Stimulated activated CD8-positive, alpha-beta memory T cell treated with anti-CD3 and anti-CD28 coated beads, Interleukin-2, amount 100 ng/mL, for 48 hours (primary cell): ENCODE measurements at regions not wholly inside any gene's neighbourhood (a gene's known extent, or its start where the extent isn't known, plus 50 kb on each side); places are given as distances from the start of the nearest gene placed in this dataset.
A peak's percentile ranks its signal among the peaks of the same experiment; 100 is the strongest.

ENCODE experiments used
- DNase-seq, 2 donors: peaks; one replicate each; pipeline ENCODE4 v3.0.0-alpha.2; 2020; ENCODE audit warnings: low read depth in 2 of 2

GRCh38 chr6:95357380-95358020 lies 219.8 kb upstream of the MANEA start:
- DNase-seq, result no peak

GRCh38 chr6:95364016-95364604 lies 213.2 kb upstream of the MANEA start:
- DNase-seq, result no peak

- no peak for DNase-seq
Measured at GRCh38 chr6:95365454-95365853, 211.9 kb upstream of the MANEA start.

- no peak for DNase-seq
Measured at GRCh38 chr6:95366414-95366813, 210.9 kb upstream of the MANEA start.

- DNase-seq, result no peak
Measured at GRCh38 chr6:95383878-95384277, 193.5 kb upstream of the MANEA start.

GRCh38 chr6:95384988-95385387 lies 192.3 kb upstream of the MANEA start:
- DNase-seq, result no peak

GRCh38 chr6:95387845-95388244 lies 189.5 kb upstream of the MANEA start:
- no peak for DNase-seq

GRCh38 chr6:95404777-95405176 lies 172.6 kb upstream of the MANEA start:
- DNase-seq, result no peak

GRCh38 chr6:95408111-95408510 lies 169.2 kb upstream of the MANEA start:
- DNase-seq, result no peak

- no peak for DNase-seq
Measured at GRCh38 chr6:95410168-95410567, 167.2 kb upstream of the MANEA start.

GRCh38 chr6:95413789-95414188 lies 163.5 kb upstream of the MANEA start:
- no peak for DNase-seq

GRCh38 chr6:95417856-95418255 lies 159.5 kb upstream of the MANEA start:
- DNase-seq, result no peak

- no peak for DNase-seq
Measured at GRCh38 chr6:95420792-95421191, 156.5 kb upstream of the MANEA start.

GRCh38 chr6:95423331-95423730 lies 154.0 kb upstream of the MANEA start:
- no peak for DNase-seq

- DNase-seq, result peak in 1 of 2 donors; percentile 10
Measured at GRCh38 chr6:95431637-95432228, 145.6 kb upstream of the MANEA start.

GRCh38 chr6:95439741-95440140 lies 137.6 kb upstream of the MANEA start:
- no peak for DNase-seq

GRCh38 chr6:95448208-95448607 lies 129.1 kb upstream of the MANEA start:
- DNase-seq, result no peak

- DNase-seq, result no peak
Measured at GRCh38 chr6:95469511-95469910, 107.8 kb upstream of the MANEA start.

- no peak for DNase-seq
Measured at GRCh38 chr6:95478941-95479340, 98.4 kb upstream of the MANEA start.

GRCh38 chr6:95487817-95488216 lies 89.5 kb upstream of the MANEA start:
- DNase-seq, result no peak

GRCh38 chr6:95489185-95489863 lies 88.0 kb upstream of the MANEA start:
- DNase-seq, result no peak

GRCh38 chr6:95496769-95497426 lies 80.4 kb upstream of the MANEA start:
- no peak for DNase-seq
